IPS-18c (cell line): ENCODE measurements at regions not wholly inside any gene's neighbourhood (a gene's known extent, or its start where the extent isn't known, plus 50 kb on each side); places are given as distances from the start of the nearest gene placed in this dataset.
"Not testable (repeated sequence)": the region's sequence is repeated elsewhere in the genome, so short reads cannot be mapped to it uniquely, and the experiment has no call there.

Experiments used
- H3K4me3 ChIP-seq: 2 replicates; pipeline ENCODE4 v1.7.0; 2013; ENCODE audit warnings: low read depth, mild to moderate bottlenecking, low read length, moderate library complexity; ENCODE audit not compliant: insufficient read depth
- H3K9me3 ChIP-seq: one replicate; pipeline ENCODE4 v1.6.1; 2013; ENCODE audit warnings: mild to moderate bottlenecking, low read length, moderate library complexity; ENCODE audit not compliant: control insufficient read depth, insufficient read depth

DNA sequence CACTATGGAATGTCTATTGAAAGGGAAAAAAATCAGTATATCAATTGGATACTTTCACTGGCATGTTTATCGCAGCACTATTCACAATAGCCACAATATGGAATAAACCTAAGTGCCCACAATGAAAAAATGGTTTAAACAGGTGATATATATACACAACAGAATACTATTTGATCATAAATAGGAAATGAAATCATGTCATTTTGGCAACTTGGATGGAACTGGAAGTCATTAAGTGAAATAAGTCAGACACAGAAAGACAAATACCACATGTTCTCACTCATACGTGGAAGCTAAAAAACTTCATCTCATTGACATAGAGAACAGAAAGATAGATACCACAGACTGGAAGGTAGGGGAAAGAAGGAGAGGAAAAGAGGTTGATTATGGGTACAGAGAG lies 471.6 kb upstream of the FTMT start:
- Histone ChIP-seq H3K9me3 (no peaks in the 10 kb centered on the region), H3K4me3 (no peak overlapping the region)

DNA sequence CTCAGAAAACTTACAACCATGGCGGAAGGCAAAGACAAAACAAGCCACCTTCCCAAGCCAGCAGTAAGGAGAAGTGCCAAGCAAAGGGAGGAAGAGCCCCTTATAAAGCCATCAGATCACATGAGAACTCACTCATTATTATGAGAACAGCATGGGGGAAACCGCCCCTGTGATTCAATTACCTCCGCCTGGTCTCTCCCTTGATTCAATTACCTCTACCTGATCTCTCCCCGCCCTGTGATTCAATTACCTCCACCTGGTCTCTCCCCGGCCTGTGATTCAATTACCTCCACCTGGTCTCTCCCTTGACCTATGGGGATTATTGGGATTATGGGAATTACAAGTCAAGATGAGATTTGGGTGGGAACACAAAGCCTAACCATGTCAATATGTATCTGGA lies 467.3 kb upstream of the FTMT start:
- H3K4me3 ChIP-seq = no peak overlapping the region
- no peaks in the 10 kb centered on the region for H3K9me3 ChIP-seq

DNA sequence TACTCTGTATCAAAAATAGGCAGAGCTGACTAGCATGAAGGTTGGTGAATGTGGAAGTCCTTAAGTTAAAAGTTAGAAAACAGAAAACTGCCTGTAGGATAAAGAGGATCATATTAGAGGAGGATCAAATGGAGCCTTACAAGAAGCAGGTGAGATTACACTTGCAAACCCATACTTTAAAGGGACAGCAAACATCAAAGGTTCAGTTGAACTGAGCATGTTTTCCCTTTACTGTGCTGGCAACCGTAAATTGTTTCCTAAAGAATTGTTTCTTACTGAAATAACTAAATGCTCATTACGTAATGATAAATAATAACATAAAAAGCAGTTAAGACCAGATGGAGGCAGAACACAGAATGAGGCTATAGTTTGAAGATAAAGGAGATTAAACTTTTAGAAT lies 465.3 kb upstream of the FTMT start:
- no peaks in the 10 kb centered on the region for H3K9me3 ChIP-seq
- H3K4me3 ChIP-seq = no peak overlapping the region

- H3K9me3 ChIP-seq = no peaks in the 10 kb centered on the region
- no peak overlapping the region for H3K4me3 ChIP-seq
Measured at GRCh38 chr5:121396716-121397115, 455.0 kb upstream of the FTMT start.

DNA sequence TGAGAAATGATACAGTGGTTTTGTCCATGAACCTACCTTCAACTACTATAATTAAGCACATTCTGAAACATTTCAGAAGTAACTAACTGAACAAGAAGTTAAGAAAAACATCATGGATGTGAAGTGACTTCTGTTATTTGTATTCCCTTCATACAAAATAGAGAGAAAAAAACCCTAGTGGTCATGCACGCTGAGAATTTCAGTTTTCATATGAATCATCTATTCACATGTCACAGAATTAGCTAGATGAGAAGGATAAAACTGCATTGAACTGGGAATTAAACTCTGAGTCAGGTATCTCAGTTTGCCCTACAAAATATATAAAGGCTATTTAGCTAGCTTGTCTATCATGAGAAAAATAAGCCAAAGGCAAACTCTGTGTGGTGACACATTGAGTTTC lies 451.8 kb upstream of the FTMT start:
- no peaks in the 10 kb centered on the region for H3K9me3 ChIP-seq
- H3K4me3 ChIP-seq = no peak overlapping the region

DNA sequence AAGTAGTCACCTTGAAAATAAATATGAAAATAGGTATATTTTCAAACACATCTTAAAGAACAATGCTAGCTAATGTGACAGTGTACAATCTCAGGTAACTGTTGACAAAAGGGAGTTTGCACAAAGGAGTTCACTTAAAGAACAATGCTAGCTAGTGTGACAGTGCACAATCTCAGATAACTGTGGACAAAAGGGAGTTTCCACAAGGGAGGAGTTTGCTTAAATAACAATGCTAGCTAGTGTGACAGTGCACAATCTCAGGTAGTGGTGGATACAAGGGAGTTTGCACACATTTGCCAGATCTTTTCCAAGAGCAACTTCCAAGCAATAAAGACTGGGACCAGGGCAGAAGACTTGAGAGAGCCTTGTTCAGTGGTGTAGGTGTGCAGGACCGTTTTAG lies 442.9 kb upstream of the FTMT start:
- no peaks in the 10 kb centered on the region for H3K9me3 ChIP-seq
- H3K4me3 ChIP-seq = no peak overlapping the region

- Histone ChIP-seq H3K9me3 (no peaks in the 10 kb centered on the region), H3K4me3 (no peak overlapping the region)
Measured at GRCh38 chr5:121415270-121415669, 436.4 kb upstream of the FTMT start.

DNA sequence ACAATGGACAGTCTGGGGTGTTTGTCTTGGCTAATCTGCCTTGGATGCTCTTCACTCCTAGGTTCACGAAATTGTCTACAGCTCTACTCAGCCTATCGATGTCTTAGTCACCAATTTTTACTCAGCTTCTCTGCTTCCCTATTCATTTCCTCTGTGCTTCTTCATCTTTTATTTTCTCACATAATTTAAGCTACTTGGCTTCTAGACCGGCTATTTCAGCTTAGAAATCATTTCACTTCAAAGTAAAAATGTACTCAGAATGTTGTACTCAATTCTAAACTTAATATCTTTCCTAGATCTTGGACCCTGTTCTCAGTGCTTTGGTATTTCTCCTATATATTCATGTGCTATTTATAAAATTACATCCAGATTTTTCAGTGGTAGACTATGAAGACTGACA lies 430.0 kb upstream of the FTMT start:
- peaks cover 4% of the 10 kb centered on the region for H3K9me3 ChIP-seq
- no peak overlapping the region for H3K4me3 ChIP-seq

DNA sequence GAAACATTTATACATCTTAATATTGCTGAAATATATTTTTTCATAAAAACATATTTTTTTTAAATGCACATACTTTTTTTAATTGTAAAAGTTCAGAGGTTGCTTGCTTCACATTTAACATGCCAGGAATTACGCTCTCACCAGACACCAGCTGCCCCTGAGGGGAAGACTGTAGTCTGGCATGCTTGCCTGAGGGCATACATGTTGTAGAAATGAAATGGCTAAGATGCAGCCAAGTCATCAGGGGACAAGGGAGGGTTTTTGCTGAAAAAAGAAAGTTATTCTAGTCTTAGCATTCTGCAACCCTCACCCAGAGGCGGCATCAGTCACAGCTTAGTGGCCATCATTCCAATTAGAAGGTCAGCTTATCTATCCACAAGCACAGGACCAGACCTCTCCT lies 426.7 kb upstream of the FTMT start:
- Histone ChIP-seq H3K4me3 (no peak overlapping the region), H3K9me3 (peaks cover 4% of the 10 kb centered on the region)

DNA sequence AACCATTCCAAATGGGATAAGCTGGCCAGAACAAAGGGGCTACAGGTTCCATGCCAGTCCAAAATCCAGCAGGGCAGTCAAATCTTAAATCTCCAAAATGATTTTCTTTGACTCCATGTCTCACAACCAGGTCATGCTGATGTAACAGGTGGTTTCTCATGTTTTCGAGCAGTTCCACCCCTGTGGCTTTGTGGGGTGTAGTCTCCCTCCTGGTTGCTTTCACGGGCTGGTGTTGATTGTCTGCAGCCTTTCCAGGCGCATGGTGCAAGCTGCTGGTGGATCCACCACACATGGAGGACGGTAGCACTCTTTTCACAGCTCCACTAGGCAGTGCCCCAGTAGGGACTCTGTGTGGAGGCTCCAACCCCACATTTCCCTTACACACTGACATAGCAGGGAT lies 425.5 kb upstream of the FTMT start:
- H3K9me3 ChIP-seq = peaks cover 4% of the 10 kb centered on the region
- H3K4me3 ChIP-seq = no peak overlapping the region

DNA sequence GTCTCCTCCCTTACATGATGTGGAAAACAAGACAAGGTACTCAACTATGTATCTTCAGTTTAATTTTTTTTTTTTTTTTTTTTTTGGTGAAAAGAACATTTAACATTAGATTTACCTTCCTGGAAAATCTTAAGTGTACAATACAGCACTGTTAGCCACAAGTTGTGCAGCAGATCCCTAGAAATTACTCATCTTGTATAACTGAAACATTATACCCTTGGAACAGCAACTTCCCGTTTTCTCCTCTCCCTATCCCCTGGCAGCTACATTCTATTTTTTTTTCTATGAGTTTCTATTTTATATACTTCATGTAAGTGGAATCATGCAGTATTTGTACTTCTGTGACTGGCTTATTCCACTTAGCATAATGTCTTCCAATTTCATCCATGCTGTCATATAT lies 421.9 kb upstream of the FTMT start:
- no peak overlapping the region for H3K4me3 ChIP-seq
- H3K9me3 ChIP-seq = peaks cover 4% of the 10 kb centered on the region

DNA sequence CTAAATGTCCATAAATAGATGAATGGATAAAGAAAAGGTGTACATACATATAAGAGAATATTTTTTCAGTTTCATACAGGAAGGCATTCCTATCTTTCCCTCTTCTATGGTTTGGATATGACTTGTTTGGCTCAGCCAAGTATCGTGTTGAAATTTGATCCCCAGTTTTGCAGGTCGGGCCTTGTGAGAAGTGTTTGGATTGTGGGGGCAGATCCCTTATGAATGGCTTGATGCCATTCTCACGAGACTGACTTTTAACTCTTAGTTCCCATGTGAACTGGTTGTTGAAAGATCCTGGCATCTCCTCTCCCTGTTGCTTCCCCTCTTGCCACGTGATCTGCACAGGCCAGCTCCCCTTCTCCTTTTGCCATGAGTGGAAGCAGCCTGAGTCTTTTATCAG lies 421.1 kb upstream of the FTMT start:
- H3K9me3 ChIP-seq = peaks cover 4% of the 10 kb centered on the region
- no peak overlapping the region for H3K4me3 ChIP-seq

- Histone ChIP-seq H3K9me3 (no peaks in the 10 kb centered on the region), H3K4me3 (no peak overlapping the region)
Measured at GRCh38 chr5:121445511-121445910, 406.2 kb upstream of the FTMT start.

GRCh38 chr5:121462441-121462840 lies 389.2 kb upstream of the FTMT start:
- no peaks in the 10 kb centered on the region for H3K9me3 ChIP-seq
- no peak overlapping the region for H3K4me3 ChIP-seq

DNA sequence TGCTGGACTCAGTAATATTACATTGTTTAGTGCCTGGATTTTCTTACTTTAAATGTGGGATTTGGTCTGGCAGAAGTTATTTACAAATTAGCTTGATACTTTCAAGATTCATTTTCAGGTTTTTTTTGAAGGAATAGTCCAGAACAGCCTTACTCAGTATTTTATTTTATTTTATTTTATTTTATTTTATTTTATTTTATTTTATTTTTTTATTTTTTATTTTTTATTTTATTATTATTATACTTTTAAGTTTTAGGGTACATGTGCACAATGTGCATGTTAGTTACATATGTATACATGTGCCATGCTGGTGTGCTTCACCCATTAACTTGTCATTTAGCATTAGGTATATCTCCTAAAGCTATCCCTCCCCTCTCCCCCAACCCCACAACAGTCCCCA lies 380.5 kb upstream of the FTMT start:
- H3K4me3 ChIP-seq, H3K9me3 ChIP-seq: not testable (repeated sequence)

- no peak overlapping the region for H3K4me3 ChIP-seq
- H3K9me3 ChIP-seq = no peaks in the 10 kb centered on the region
Measured at GRCh38 chr5:121478636-121479035, 373.0 kb upstream of the FTMT start.

DNA sequence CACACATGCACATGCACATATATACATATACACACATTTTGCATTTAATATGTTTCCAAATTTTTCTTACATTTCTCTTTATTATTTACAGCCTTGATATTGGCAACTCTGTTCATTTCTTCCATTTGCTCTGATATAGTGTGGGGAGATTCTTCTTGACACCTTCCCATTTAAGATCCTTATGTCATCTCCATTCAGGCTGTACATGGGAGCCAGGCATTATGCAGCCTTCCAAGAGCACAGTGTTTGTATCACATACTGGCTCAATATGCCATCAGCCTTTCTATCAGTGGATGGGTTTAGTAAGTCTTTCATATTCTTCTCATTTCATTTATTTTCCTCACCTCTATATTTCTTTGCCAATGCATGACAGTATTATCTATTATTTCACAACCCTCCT lies 372.3 kb upstream of the FTMT start:
- no peak overlapping the region for H3K4me3 ChIP-seq
- no peaks in the 10 kb centered on the region for H3K9me3 ChIP-seq

DNA sequence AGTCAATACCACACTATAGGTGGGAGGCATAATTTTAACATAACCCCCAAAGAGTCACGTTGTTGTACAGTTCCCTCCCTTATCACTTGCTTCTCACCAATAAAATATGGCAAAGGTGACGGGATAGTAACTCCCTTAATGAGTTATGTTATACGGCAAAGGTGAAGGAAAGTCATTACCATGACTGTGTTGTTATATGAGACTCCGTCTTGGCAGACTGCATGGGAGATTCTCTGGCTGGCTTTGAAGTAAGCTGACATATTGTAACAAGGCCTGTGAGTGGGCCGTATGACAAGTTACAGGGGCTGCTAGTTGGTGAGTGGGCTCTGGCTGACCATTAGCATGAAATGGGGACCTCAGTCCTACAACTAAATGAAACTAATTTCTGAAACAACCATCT lies 366.4 kb upstream of the FTMT start:
- Histone ChIP-seq H3K4me3 (no peak overlapping the region), H3K9me3 (no peaks in the 10 kb centered on the region)

GRCh38 chr5:121485999-121486398 lies 365.7 kb upstream of the FTMT start:
- not testable (repeated sequence) for H3K9me3 ChIP-seq

GRCh38 chr5:121489972-121490371 lies 361.7 kb upstream of the FTMT start:
- no peak overlapping the region for H3K4me3 ChIP-seq

More at GRCh38 chr5:121485999-121486398, 365.7 kb upstream of the FTMT start:
- not testable (repeated sequence) for H3K4me3 ChIP-seq

More at GRCh38 chr5:121489972-121490371, 361.7 kb upstream of the FTMT start:
- H3K9me3 ChIP-seq = no peaks in the 10 kb centered on the region
